Activated naive CD8-positive, alpha-beta T cell (primary cell): ENCODE measurements at regions not wholly inside any gene's neighbourhood (a gene's known extent, or its start where the extent isn't known, plus 50 kb on each side); places are given as distances from the start of the nearest gene placed in this dataset.
"Not testable (repeated sequence)": the region's sequence is repeated elsewhere in the genome, so short reads cannot be mapped to it uniquely, and the experiment has no call there.

Source experiments
- H3K27ac Mint-ChIP-seq: one replicate; pipeline ENCODE4 v1.8.0; 2021; ENCODE audit warnings: mixed read lengths
- H3K27me3 Mint-ChIP-seq: one replicate; pipeline ENCODE4 v1.8.0; 2021; ENCODE audit warnings: mixed read lengths
- H3K36me3 Mint-ChIP-seq: one replicate; pipeline ENCODE4 v1.8.0; 2021; ENCODE audit warnings: mixed read lengths
- H3K4me1 Mint-ChIP-seq: one replicate; pipeline ENCODE4 v1.8.0; 2021; ENCODE audit warnings: low read depth, mixed read lengths
- H3K4me3 Mint-ChIP-seq: one replicate; pipeline ENCODE4 v1.8.0; 2021; ENCODE audit warnings: mild to moderate bottlenecking, mixed read lengths
- H3K9me3 Mint-ChIP-seq: one replicate; pipeline ENCODE4 v1.8.0; 2021; ENCODE audit warnings: low read depth, mixed read lengths

DNA sequence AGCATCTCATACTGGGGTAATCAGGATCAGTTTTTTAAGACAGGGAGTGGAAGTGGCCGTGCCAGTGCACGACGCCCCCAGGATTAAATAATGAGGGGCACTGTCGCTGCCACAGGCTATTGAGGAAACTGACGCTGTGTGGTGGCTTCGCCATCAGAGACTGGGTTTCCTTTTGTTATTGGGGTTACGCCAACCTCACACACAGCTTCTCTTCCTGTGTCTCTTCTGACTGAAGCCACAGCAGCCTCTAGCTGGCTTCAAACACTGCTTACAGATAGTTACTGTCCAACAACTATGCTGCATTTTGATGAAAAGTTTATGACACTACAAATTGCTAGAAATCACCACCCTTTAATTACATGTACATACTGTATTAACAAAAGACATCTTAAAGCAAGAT is 521.9 kb upstream of the SALL3 start:
- Mint-ChIP-seq H3K27me3 (no peaks in the 10 kb centered on the region), H3K27ac (no peak overlapping the region), H3K9me3 (no peaks in the 10 kb centered on the region), H3K4me1 (no peaks in the 10 kb centered on the region), H3K36me3 (no peaks in the 10 kb centered on the region), H3K4me3 (no peak overlapping the region)

DNA sequence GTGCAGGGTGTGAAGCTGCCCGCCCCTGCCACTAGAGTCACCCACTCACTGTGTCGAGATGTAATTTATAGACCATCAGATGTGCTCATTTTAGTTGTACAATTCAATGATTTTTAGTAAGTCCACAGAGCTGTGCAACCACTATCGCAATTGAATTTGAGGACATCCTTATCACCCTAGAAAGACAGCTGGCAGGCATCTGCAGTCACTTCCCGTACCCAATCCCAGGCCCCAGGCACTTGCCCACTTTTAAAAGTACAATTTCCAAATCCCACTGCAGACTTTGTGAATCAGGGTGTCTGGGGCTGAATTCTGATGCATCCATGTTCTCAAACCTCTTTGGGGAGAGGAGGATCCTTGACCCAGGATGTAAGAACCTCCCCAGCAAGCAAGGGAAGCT is 521.3 kb upstream of the SALL3 start:
- Mint-ChIP-seq H3K4me3 (no peak overlapping the region), H3K27me3 (no peaks in the 10 kb centered on the region), H3K9me3 (no peaks in the 10 kb centered on the region), H3K27ac (no peak overlapping the region), H3K36me3 (no peaks in the 10 kb centered on the region), H3K4me1 (no peaks in the 10 kb centered on the region)

DNA sequence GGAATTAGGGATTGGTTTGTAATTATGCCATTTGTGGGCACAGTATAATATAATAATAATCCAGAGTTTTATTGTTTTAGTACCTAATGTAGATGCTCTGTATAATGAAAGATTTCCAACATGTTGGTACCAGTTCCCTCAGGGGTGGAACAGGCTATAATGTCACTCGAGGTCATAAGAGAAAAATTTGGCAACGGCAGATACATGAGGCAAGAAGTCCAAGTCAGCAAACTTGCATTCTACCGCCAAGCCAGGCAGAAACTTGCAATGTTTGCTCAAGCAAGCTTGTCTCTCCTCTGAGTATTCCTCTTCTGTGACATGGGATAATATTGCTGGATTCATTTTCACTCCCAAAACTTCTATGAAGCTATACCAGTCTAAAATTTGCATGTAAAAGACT is 520.0 kb upstream of the SALL3 start:
- no peak overlapping the region for H3K4me3 Mint-ChIP-seq
- no peak overlapping the region for H3K27ac Mint-ChIP-seq
- H3K4me1 Mint-ChIP-seq: no peaks in the 10 kb centered on the region
- H3K27me3 Mint-ChIP-seq: no peaks in the 10 kb centered on the region
- no peaks in the 10 kb centered on the region for H3K36me3 Mint-ChIP-seq
- H3K9me3 Mint-ChIP-seq: peaks cover 2% of the 10 kb centered on the region

DNA sequence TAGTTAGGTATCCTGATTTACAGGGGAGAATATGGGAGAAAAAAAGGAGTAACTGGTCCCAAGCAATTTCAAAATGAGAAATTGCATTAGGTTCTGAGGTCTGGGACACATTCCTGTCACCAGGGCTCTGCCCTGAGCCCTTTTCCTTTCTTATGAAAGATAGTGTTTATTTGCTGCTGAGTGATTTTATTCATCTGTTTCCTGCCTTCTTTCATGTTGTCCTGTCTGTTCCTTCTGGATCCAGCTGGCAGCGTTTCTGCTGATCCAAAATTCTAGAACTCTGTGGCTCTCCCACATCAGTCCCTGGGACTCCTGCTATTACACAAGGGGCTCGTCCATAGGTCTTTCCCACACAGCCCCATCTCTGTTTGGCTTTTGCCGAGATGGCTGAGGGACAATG is 519.1 kb upstream of the SALL3 start:
- H3K36me3 Mint-ChIP-seq: peaks cover 2% of the 10 kb centered on the region
- no peaks in the 10 kb centered on the region for H3K4me1 Mint-ChIP-seq
- H3K27ac Mint-ChIP-seq: no peak overlapping the region
- H3K9me3 Mint-ChIP-seq: peaks cover 9% of the 10 kb centered on the region
- H3K27me3 Mint-ChIP-seq: no peaks in the 10 kb centered on the region
- H3K4me3 Mint-ChIP-seq: no peak overlapping the region

DNA sequence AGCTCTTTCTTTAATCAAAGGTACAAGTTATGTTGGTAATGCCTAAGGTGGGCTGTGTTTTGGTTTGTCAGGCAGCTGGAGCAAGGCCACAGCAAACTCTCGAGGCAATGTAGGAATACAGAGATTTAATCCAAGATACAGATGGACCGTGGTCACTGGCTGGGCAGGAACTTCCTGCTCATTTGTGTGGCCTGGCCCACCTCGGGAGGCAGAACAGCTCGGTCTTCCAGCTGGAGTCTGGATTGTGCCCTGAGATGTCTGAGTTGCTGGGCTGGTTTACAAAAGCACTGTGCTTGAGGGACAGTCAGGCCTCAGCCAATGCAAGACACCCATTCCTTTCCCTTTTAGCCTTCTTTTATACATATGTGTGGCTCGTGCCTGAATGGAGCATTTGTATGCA is 506.1 kb upstream of the SALL3 start:
- H3K27me3 Mint-ChIP-seq: peaks cover 3% of the 10 kb centered on the region
- no peaks in the 10 kb centered on the region for H3K36me3 Mint-ChIP-seq
- H3K4me1 Mint-ChIP-seq: no peaks in the 10 kb centered on the region
- no peak overlapping the region for H3K4me3 Mint-ChIP-seq
- H3K9me3 Mint-ChIP-seq: no peaks in the 10 kb centered on the region
- no peak overlapping the region for H3K27ac Mint-ChIP-seq

DNA sequence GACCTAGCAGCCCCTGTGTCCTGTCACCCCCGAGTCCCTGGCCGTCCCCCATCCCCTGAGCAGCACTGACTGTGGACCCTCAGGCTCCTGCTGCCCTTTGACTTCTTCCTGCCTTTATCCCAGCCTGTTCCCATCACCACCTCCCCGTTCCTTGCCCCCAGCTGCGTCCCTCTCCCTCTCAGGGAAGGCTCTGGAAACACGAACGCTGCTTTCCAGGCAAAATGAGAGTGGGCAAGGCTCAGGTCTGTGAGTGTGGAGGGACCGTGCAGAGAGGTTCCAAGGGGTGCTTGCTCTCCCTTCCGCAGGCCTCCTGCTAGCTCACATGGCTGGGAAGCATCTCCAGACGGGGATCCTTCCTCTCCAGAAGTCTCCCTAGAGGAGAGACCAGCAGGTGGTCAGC is 501.8 kb upstream of the SALL3 start:
- no peaks in the 10 kb centered on the region for H3K36me3 Mint-ChIP-seq
- no peaks in the 10 kb centered on the region for H3K4me1 Mint-ChIP-seq
- no peaks in the 10 kb centered on the region for H3K9me3 Mint-ChIP-seq
- no peak overlapping the region for H3K27ac Mint-ChIP-seq
- H3K27me3 Mint-ChIP-seq: no peaks in the 10 kb centered on the region
- no peak overlapping the region for H3K4me3 Mint-ChIP-seq

DNA sequence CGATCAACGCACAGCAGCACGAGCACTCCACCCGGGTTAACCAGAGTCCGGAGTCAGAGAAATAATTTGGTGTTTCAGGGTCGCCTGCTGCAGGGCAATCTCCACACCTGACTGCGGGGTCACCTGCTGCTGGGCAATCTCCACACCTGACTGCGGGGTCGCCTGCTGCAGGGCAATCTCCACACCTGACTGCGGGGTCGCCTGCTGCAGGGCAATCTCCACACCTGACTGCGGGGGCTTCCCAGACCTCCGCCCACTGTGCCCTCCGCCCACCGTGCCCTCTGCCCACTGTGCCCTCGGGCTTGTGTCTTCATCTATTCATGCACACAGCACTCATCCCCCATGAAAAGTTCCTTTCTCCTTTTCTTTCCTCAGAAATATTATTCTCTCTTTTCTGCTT is 500.2 kb upstream of the SALL3 start:
- Mint-ChIP-seq H3K4me1 (no peaks in the 10 kb centered on the region), H3K36me3 (no peaks in the 10 kb centered on the region), H3K4me3 (no peak overlapping the region), H3K27me3 (peaks cover 3% of the 10 kb centered on the region), H3K9me3 (no peaks in the 10 kb centered on the region), H3K27ac (no peak overlapping the region)

DNA sequence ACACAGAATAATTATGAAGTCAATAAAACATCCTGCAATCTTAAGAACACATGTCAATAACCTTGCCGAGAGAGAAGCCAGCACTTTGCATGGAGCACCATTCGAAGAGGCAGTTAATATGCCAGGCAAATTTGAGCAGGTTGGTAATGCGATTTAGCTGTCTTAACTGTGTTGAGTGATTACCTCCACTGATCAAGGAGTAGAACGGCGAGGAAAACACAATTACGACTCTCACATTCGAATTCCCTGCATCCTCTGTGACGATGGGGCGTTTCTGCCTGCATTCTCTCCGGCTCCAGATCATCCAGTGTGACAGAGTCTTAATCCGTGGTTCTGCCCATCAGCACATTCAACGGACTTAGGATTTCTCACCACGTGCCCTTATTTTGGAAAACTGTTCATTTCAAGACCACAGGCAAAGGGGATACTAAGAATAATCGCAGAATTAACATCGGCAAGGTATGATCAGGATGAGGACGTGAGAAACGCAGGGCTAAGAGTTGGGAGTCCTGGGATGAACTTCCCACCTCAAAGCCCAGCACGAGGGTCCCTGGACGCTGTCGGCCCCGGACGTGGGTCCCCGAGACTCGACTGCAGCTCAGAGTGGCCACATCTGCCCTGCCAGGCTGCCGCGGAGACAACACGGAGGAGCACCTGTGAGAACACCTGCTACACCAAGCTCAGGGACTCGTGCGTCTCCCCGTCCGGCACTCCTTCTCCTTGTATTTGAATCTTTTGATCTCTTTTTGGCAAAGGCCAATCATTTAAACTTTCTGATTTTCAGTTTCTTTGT is 499.2 kb upstream of the SALL3 start:
- Mint-ChIP-seq H3K27ac (no peak overlapping the region), H3K4me3 (no peak overlapping the region), H3K36me3 (no peaks in the 10 kb centered on the region), H3K4me1 (no peaks in the 10 kb centered on the region), H3K27me3 (peaks cover 4% of the 10 kb centered on the region), H3K9me3 (no peaks in the 10 kb centered on the region)

DNA sequence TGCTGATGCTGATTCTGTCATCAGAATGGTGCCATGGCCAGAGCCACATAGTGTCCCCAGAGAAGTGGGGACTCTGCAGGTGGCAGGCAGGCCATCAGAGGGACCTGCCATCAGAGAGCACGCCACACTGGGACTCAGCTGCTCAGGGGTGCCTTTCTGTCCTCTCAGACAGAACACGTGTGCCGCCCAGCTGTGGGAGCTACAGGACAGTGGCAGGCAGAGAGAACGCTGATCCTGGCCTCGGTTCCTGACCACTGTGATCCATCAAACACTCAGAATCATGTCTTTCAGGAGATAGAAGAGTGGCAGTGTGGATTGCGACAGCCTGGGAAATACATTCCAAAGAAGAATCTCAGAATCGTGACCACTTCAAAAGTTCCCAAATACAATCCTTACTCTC is 497.2 kb upstream of the SALL3 start:
- peaks cover 4% of the 10 kb centered on the region for H3K27me3 Mint-ChIP-seq
- H3K9me3 Mint-ChIP-seq: no peaks in the 10 kb centered on the region
- no peak overlapping the region for H3K27ac Mint-ChIP-seq
- no peaks in the 10 kb centered on the region for H3K4me1 Mint-ChIP-seq
- no peaks in the 10 kb centered on the region for H3K36me3 Mint-ChIP-seq
- no peak overlapping the region for H3K4me3 Mint-ChIP-seq

DNA sequence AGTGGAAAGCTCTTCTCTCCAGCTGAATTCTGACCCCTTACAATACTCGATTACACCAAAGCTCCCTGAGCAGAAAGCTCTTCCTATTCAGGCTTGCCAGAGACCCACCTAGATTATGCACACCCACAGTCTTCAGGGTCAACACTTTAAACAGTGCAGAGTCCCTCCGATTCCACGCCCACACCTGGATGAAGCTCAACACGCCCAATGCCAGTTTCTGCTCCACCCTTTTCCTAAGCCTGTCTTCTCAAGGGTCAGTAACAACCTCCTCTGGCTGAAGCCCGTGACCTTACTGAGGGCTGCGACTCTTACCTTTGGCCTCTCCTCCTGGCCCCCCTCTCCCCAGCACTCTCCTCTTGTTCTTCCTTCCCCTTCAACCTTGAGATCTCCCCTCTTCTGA is 492.0 kb upstream of the SALL3 start:
- H3K27ac Mint-ChIP-seq: no peak overlapping the region
- peaks cover 7% of the 10 kb centered on the region for H3K27me3 Mint-ChIP-seq
- H3K36me3 Mint-ChIP-seq: no peaks in the 10 kb centered on the region
- H3K4me3 Mint-ChIP-seq: no peak overlapping the region
- no peaks in the 10 kb centered on the region for H3K4me1 Mint-ChIP-seq
- peaks cover 3% of the 10 kb centered on the region for H3K9me3 Mint-ChIP-seq

DNA sequence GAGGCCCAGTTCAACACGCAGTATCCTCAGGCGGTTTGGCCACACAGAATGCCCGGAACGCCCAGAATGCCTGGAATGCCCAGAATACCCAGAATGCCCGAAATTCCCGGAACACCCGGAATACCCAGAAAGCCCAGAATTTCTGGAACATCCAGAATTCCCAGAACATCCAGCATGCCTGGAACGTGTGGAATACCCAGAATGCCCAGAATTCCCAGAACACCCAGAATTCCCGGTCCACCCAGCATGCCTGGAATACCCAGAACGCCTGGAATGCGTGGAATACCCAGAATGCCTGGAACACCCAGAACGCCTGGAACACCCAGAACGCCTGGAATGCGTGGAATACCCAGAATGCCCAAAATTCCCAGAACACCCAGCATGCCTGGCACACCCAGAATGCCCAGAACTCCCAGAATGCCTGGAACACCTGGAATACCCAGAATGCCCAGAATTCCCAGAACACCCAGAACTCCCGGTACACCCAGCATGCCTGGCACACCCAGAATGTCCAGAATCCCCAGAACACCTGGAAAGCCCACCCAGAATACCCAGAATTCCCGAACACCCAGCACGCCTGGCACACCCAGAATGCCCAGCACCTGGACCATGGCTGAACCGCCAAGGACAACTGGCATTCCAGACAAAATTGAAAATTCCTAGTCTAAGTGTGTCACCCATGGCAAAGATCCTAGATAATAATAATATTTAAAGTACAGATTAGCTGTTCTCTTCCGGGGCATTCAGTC is 487.4 kb upstream of the SALL3 start:
- peaks cover 3% of the 10 kb centered on the region for H3K27me3 Mint-ChIP-seq
- no peaks in the 10 kb centered on the region for H3K4me1 Mint-ChIP-seq
- H3K27ac Mint-ChIP-seq: no peak overlapping the region
- no peaks in the 10 kb centered on the region for H3K36me3 Mint-ChIP-seq
- peaks cover 3% of the 10 kb centered on the region for H3K9me3 Mint-ChIP-seq
- no peak overlapping the region for H3K4me3 Mint-ChIP-seq

DNA sequence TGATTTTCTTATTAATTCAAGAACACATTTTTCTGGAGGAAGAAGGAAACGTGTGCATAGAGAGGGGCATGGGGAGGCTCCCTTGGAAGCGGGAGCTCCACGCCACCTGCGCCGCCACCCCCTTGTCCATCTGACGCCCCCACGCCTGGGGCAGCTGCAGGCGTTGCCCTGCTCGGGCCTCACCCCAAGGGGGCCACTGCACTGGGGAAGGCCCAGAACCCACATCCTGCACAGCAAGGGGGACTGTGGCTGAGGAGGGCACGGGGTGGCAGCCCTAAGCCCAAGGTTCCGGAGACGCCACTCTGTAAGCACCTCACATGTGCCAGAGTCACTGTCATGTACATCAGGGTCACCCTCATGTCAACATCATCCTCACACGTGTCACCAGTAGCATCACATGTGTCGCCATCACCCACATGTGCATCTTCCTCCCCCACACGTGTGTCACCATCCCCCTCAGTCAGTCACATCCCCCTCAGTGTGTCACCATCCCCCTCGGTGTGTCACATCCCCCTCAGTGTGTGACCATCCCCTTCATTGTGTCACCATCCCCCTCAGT is 486.7 kb upstream of the SALL3 start:
- Mint-ChIP-seq H3K9me3 (peaks cover 3% of the 10 kb centered on the region), H3K4me1 (no peaks in the 10 kb centered on the region), H3K4me3 (no peak overlapping the region), H3K36me3 (no peaks in the 10 kb centered on the region), H3K27ac (no peak overlapping the region), H3K27me3 (peaks cover under 1% of the 10 kb centered on the region)

DNA sequence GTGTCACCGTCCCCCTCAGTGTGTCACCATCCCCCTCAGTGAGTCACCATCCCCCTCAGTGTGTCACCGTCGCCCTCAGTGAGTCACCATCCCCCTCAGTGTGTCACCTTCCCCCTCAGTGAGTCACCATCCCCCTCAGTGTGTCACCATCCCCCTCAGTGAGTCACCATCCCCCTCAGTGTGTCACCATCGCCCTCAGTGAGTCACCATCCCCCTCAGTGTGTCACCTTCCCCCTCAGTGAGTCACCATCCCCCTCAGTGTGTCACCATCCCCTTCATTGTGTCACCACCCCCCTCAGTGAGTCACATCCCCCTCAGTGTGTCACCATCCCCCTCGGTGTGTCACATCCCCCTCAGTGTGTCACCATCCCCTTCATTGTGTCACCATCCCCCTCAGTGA is 486.1 kb upstream of the SALL3 start:
- not testable (repeated sequence) for H3K4me1 Mint-ChIP-seq, H3K27ac Mint-ChIP-seq, H3K9me3 Mint-ChIP-seq, H3K4me3 Mint-ChIP-seq, H3K36me3 Mint-ChIP-seq, H3K27me3 Mint-ChIP-seq

DNA sequence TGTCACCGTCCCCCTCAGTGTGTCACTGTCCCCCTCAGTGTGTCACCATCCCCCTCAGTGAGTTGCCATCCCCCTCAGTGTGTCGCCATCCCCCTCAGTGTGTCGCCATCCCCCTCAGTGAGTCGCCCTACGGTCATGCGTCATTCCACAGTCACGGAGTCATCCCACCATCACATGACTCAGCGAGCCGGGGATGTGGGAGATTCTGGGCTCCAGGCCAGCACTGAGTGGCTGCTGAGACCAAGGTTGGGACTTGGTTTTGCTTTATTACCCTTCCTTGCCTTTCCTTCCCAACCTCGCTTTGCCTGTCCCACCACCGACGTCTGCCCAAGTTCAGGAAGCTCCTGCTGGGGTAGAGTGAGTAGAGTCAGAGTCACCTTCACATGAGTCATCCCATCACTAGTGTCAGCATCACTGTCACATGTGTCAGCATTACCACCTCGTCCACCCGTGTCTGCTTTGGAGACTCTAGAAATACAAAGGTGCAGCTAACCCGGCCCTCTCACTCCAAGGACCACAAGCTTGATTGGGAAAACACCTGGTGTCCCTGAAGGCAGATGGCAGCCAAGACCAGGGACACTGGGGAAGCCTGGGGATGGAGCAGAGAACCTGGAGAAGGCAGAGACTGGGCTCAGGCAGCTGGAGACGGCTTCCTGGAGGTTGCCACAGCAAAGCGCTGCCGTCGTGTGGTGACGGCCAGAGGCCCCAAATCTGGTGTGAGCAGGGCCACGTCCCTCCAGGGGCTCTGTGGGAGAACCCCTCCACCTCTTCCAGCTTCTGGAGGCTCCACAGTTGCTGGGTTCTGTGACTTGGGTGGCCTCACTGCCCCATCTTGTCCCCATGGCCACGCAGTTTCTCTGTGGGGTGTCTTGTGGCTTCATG is 485.2 kb upstream of the SALL3 start:
- Mint-ChIP-seq H3K27ac (peak overlapping the region; percentile 66), H3K36me3 (no peaks in the 10 kb centered on the region), H3K27me3 (no peaks in the 10 kb centered on the region), H3K4me1 (no peaks in the 10 kb centered on the region), H3K4me3 (no peak overlapping the region), H3K9me3 (peaks cover 3% of the 10 kb centered on the region)

DNA sequence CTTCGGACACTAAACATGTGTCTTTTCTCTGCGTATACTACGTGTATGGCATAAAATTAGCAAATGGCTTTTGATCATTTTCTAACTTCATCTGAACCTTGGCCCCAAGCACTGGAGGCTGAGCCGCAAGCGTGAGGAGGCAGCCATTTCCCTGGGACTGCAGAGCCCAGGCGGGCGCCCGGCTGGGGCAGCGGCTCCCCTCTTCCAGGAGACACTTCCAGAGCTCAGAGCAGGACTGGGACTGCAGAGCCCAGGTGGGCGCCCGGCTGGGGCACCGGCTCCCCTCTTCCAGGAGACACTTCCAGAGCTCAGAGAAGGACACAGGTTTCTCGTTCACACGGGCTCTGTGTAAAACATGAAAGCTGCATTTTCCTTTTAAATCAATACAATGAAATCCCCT is 484.1 kb upstream of the SALL3 start:
- no peaks in the 10 kb centered on the region for H3K9me3 Mint-ChIP-seq
- H3K27me3 Mint-ChIP-seq: no peaks in the 10 kb centered on the region
- no peak overlapping the region for H3K27ac Mint-ChIP-seq
- no peaks in the 10 kb centered on the region for H3K36me3 Mint-ChIP-seq
- no peak overlapping the region for H3K4me3 Mint-ChIP-seq
- no peaks in the 10 kb centered on the region for H3K4me1 Mint-ChIP-seq
